Transverse colon (tissue), 4 donors: ENCODE measurements at regions not wholly inside any gene's neighbourhood (a gene's known extent, or its start where the extent isn't known, plus 50 kb on each side); places are given as distances from the start of the nearest gene placed in this dataset.

Source experiments
- POLR2A ChIP-seq: fragments of 450-650 bp; IDR thresholded peaks from one replicate; pipeline ENCODE4 v1.6.1; 2016; ENCODE audit warnings: antibody characterized with exemption, mild to moderate bottlenecking, moderate library complexity
- POLR2AphosphoS5 ChIP-seq, 3 donors: sonication (generic); formaldehyde crosslinking; IDR thresholded peaks; one replicate each; pipeline ENCODE4 v1.6.1; 2016; ENCODE audit warnings: antibody characterized with exemption in 3 of 3
- TF ChIP-seq, protein P1 (sequence below), 5 experiments: fragments of 200-600 bp in 3 of 5; fragments of 450-650 bp in 2 of 5; sonication (generic) in 3 of 5; IDR thresholded peaks; 1 replicate in 2 of 5; 2 replicates in 3 of 5; pipeline ENCODE4 v1.5.1; 2016 to 2017; ENCODE audit warnings: antibody characterized with exemption in 5 of 5, inconsistent platforms in 3 of 5, mild to moderate bottlenecking in 2 of 5, moderate library complexity in 1 of 5

DNA sequence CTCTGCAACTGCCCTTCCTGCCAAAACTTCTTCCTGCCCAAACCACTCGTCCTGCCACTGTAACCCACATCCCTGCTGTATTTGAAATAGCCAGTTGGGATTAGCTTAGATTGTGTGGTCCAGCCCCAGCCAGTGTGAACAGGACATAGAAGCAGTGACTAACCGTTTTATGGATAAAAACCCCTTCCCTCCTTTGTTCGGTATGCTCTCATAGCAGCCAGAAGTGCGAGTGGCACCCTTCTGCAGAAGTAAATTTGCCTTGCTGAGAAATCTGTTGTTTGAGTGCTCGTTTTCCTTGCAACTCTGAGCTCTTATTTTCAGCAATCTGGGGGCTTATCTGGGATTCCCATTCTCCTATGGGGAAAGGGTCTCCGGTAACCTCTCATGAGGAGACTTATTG, 470.0 kb downstream of the PRDM9 start:
- TF ChIP-seq, protein P1, sequence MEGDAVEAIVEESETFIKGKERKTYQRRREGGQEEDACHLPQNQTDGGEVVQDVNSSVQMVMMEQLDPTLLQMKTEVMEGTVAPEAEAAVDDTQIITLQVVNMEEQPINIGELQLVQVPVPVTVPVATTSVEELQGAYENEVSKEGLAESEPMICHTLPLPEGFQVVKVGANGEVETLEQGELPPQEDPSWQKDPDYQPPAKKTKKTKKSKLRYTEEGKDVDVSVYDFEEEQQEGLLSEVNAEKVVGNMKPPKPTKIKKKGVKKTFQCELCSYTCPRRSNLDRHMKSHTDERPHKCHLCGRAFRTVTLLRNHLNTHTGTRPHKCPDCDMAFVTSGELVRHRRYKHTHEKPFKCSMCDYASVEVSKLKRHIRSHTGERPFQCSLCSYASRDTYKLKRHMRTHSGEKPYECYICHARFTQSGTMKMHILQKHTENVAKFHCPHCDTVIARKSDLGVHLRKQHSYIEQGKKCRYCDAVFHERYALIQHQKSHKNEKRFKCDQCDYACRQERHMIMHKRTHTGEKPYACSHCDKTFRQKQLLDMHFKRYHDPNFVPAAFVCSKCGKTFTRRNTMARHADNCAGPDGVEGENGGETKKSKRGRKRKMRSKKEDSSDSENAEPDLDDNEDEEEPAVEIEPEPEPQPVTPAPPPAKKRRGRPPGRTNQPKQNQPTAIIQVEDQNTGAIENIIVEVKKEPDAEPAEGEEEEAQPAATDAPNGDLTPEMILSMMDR (IDR thresholded peaks at IDR 0.05): no peak
- no peak for TF ChIP-seq POLR2AphosphoS5 (IDR thresholded peaks at IDR 0.05)
- no peak for TF ChIP-seq POLR2A
